ENCODE measurements at regions not wholly inside any gene's neighbourhood (a gene's known extent, or its start where the extent isn't known, plus 50 kb on each side); places are given as distances from the start of the nearest gene placed in this dataset.

GRCh38 chr4:13059019-13059418 lies 425.1 kb downstream of the RAB28 start:
- Histone ChIP-seq H3K9me3 (ENCODE audit: control insufficient read depth, low read depth, low read length) (no peaks in the 10 kb centered on the region), H3K4me2 (ENCODE audit: control insufficient read depth, extremely low read depth, insufficient read depth, low read depth, low read length) (no peak overlapping the region), H3K79me2 (ENCODE audit: control insufficient read depth, insufficient read depth, low read length) (no peaks in the 10 kb centered on the region), H3K27me3 (ENCODE audit: control insufficient read depth, extremely low read depth, insufficient read depth, low read length) (no peaks in the 10 kb centered on the region), H2AFZ (ENCODE audit: control insufficient read depth, low read length) (no peak overlapping the region), H3K4me3 (ENCODE audit: control insufficient read depth in 2 of 3, extremely low read depth in 1 of 3, insufficient read depth in 2 of 3, low read depth in 1 of 3, low read length in 3 of 3) (no peak overlapping the region), H3K9me1 (ENCODE audit: control insufficient read depth, extremely low read depth, insufficient read depth, low read length) (no peaks in the 10 kb centered on the region), H3K36me3 (ENCODE audit: control insufficient read depth in 2 of 2, extremely low read depth in 1 of 2, insufficient read depth in 2 of 2, low read length in 2 of 2) (no peaks in the 10 kb centered on the region), H3K9ac (ENCODE audit: control insufficient read depth, extremely low read depth, insufficient read depth, low read length) (no peak overlapping the region), H3K27ac (ENCODE audit: control insufficient read depth, insufficient read depth, low read length) (no peak overlapping the region), H3K4me1 (ENCODE audit: control insufficient read depth, extremely low read depth, insufficient read depth, low read length) (no peaks in the 10 kb centered on the region), H4K20me1 (ENCODE audit: control insufficient read depth, extremely low read depth, insufficient read depth, low read length) (no peaks in the 10 kb centered on the region)
- FAIRE-seq = no peak
- no peak for TF ChIP-seq EZH2 (IDR thresholded peaks at IDR 0.05; ENCODE audit: low read length)
- no peak for TF ChIP-seq CTCF (optimal IDR thresholded peaks at IDR 0.05 in 1 of 3, IDR thresholded peaks at IDR 0.05 in 1 of 3, conservative IDR thresholded peaks at IDR 0.05 in 1 of 3; ENCODE audit: extremely low read depth in 1 of 3, insufficient read depth in 2 of 3, low read length in 3 of 3)
- no peak for DNase-seq (ENCODE audit: low read depth, low spot score)
- dilution Hi-C loops (cut with MboI; ENCODE audit: extremely low pct_ligation_motif_present, low sequenced_read_pairs) = no loop called here

- Histone ChIP-seq H3K36me3 (ENCODE audit: control insufficient read depth in 2 of 2, extremely low read depth in 1 of 2, insufficient read depth in 2 of 2, low read length in 2 of 2) (no peaks in the 10 kb centered on the region), H4K20me1 (ENCODE audit: control insufficient read depth, extremely low read depth, insufficient read depth, low read length) (no peaks in the 10 kb centered on the region), H3K4me1 (ENCODE audit: control insufficient read depth, extremely low read depth, insufficient read depth, low read length) (no peaks in the 10 kb centered on the region), H3K9ac (ENCODE audit: control insufficient read depth, extremely low read depth, insufficient read depth, low read length) (no peak overlapping the region), H3K9me1 (ENCODE audit: control insufficient read depth, extremely low read depth, insufficient read depth, low read length) (no peaks in the 10 kb centered on the region), H3K4me3 (ENCODE audit: control insufficient read depth in 2 of 3, extremely low read depth in 1 of 3, insufficient read depth in 2 of 3, low read depth in 1 of 3, low read length in 3 of 3) (no peak overlapping the region), H3K27ac (ENCODE audit: control insufficient read depth, insufficient read depth, low read length) (no peak overlapping the region), H3K79me2 (ENCODE audit: control insufficient read depth, insufficient read depth, low read length) (no peaks in the 10 kb centered on the region), H3K9me3 (ENCODE audit: control insufficient read depth, low read depth, low read length) (no peaks in the 10 kb centered on the region), H3K4me2 (ENCODE audit: control insufficient read depth, extremely low read depth, insufficient read depth, low read depth, low read length) (no peak overlapping the region), H2AFZ (ENCODE audit: control insufficient read depth, low read length) (no peak overlapping the region), H3K27me3 (ENCODE audit: control insufficient read depth, extremely low read depth, insufficient read depth, low read length) (no peaks in the 10 kb centered on the region)
- FAIRE-seq (no peak), DNase-seq (ENCODE audit: low read depth, low spot score) (no peak)
- no peak for TF ChIP-seq EZH2 (IDR thresholded peaks at IDR 0.05; ENCODE audit: low read length)
- TF ChIP-seq CTCF (optimal IDR thresholded peaks at IDR 0.05 in 1 of 3, IDR thresholded peaks at IDR 0.05 in 1 of 3, conservative IDR thresholded peaks at IDR 0.05 in 1 of 3; ENCODE audit: extremely low read depth in 1 of 3, insufficient read depth in 2 of 3, low read length in 3 of 3) = no peak
- dilution Hi-C loops (cut with MboI; ENCODE audit: extremely low pct_ligation_motif_present, low sequenced_read_pairs) = no loop called here
Observed at GRCh38 chr4:13056630-13057189, 427.4 kb downstream of the RAB28 start.

All from keratinocyte (primary cell).